HG02610 (cell line): ENCODE measurements at regions not wholly inside any gene's neighbourhood (a gene's known extent, or its start where the extent isn't known, plus 50 kb on each side); places are given as distances from the start of the nearest gene placed in this dataset.

Experiments
- ATAC-seq: cut with Tn5 transposase; IDR thresholded peaks from one replicate; pipeline ENCODE4 v1.9.1; 2021; ENCODE audit warnings: mild to moderate bottlenecking, moderate library complexity; ENCODE audit not compliant: unreplicated experiment

- no peak for ATAC-seq
Measured at GRCh38 chrX:110863883-110864282, 68.3 kb upstream of the CHRDL1 start.

GRCh38 chrX:110858565-110858964 lies 62.9 kb upstream of the CHRDL1 start:
- no peak for ATAC-seq

- no peak for ATAC-seq
Measured at GRCh38 chrX:110853610-110854009, 58.0 kb upstream of the CHRDL1 start.

GRCh38 chrX:110852180-110852579 lies 56.6 kb upstream of the CHRDL1 start:
- no peak for ATAC-seq

GRCh38 chrX:110851780-110852179 lies 56.2 kb upstream of the CHRDL1 start:
- no peak for ATAC-seq

GRCh38 chrX:110847334-110847733 lies 51.7 kb upstream of the CHRDL1 start:
- peak; percentile 76 for ATAC-seq

- ATAC-seq = no peak
Measured at GRCh38 chrX:110846071-110846470, 50.5 kb upstream of the CHRDL1 start.
